ENCODE measurements at regions not wholly inside any gene's neighbourhood (a gene's known extent, or its start where the extent isn't known, plus 50 kb on each side); places are given as distances from the start of the nearest gene placed in this dataset.

GRCh38 chrY:19005579-19005978, 232.0 kb upstream of the HSFY2 start:
- TF ChIP-seq, protein P1, sequence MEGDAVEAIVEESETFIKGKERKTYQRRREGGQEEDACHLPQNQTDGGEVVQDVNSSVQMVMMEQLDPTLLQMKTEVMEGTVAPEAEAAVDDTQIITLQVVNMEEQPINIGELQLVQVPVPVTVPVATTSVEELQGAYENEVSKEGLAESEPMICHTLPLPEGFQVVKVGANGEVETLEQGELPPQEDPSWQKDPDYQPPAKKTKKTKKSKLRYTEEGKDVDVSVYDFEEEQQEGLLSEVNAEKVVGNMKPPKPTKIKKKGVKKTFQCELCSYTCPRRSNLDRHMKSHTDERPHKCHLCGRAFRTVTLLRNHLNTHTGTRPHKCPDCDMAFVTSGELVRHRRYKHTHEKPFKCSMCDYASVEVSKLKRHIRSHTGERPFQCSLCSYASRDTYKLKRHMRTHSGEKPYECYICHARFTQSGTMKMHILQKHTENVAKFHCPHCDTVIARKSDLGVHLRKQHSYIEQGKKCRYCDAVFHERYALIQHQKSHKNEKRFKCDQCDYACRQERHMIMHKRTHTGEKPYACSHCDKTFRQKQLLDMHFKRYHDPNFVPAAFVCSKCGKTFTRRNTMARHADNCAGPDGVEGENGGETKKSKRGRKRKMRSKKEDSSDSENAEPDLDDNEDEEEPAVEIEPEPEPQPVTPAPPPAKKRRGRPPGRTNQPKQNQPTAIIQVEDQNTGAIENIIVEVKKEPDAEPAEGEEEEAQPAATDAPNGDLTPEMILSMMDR (IDR thresholded peaks at IDR 0.05), result no peak
- no peak for TF ChIP-seq EZH2 (IDR thresholded peaks at IDR 0.05; ENCODE audit: borderline replicate concordance, insufficient read depth, low read depth, low read length, poor library complexity, severe bottlenecking)
